CD14-positive monocyte (primary cell): ENCODE measurements at regions not wholly inside any gene's neighbourhood (a gene's known extent, or its start where the extent isn't known, plus 50 kb on each side); places are given as distances from the start of the nearest gene placed in this dataset.

Experiments used
- DNase-seq, 3 donors: peaks; one replicate each; pipeline ENCODE4 v3.0.0-alpha.2; 2011 to 2022
- H2AFZ ChIP-seq: 2 replicates; pipeline ENCODE4 v1.6.0; 2012; ENCODE audit warnings: mild to moderate bottlenecking, low read depth, low read length, inconsistent platforms; ENCODE audit not compliant: insufficient read depth, poor library complexity, severe bottlenecking
- H3K27ac ChIP-seq, 2 donors: 1 replicate in 1 of 2; 2 replicates in 1 of 2; pipeline ENCODE4 v1.5.1; 2012 to 2013; ENCODE audit warnings: low read length in 2 of 2, control low read depth in 1 of 2, inconsistent platforms in 1 of 2, low read depth in 1 of 2, mild to moderate bottlenecking in 1 of 2
- H3K27me3 ChIP-seq, 2 donors: one replicate each; pipeline versions ENCODE4 v1.6.0 to v1.6.1; 2011 to 2013; ENCODE audit warnings: low read length in 2 of 2; ENCODE audit not compliant: control insufficient read depth in 2 of 2, insufficient read depth in 2 of 2
- H3K36me3 ChIP-seq, 2 donors: replicated peaks in 1 of 2; 1 replicate in 1 of 2; 2 replicates in 1 of 2; pipeline versions ENCODE4 v1.5.1 to v1.6.1; 2012 to 2013; ENCODE audit warnings: low read length in 2 of 2, control low read depth in 1 of 2, inconsistent platforms in 1 of 2, mild to moderate bottlenecking in 1 of 2; ENCODE audit not compliant: insufficient read depth in 2 of 2, control insufficient read depth in 1 of 2
- H3K4me1 ChIP-seq, 2 donors: 1 replicate in 1 of 2; 2 replicates in 1 of 2; pipeline versions ENCODE4 v1.5.1 to v1.6.1; 2012 to 2013; ENCODE audit warnings: low read length in 2 of 2, control low read depth in 1 of 2, inconsistent platforms in 1 of 2, mild to moderate bottlenecking in 1 of 2, moderate library complexity in 1 of 2; ENCODE audit not compliant: insufficient read depth in 2 of 2, control insufficient read depth in 1 of 2
- H3K4me2 ChIP-seq: replicated peaks from 2 replicates; pipeline ENCODE3; 2012; ENCODE audit warnings: low read length, moderate library complexity, mild to moderate bottlenecking; ENCODE audit not compliant: poor library complexity, severe bottlenecking; ENCODE audit errors: extremely low read depth
- H3K4me3 ChIP-seq, 3 experiments: fragments of 200-600 bp in 1 of 3; sonication (generic) in 1 of 3; replicated peaks in 1 of 3; 1 replicate in 2 of 3; 2 replicates in 1 of 3; pipeline ENCODE4 v1.5.1; 2011 to 2013; ENCODE audit warnings: low read length in 3 of 3, mild to moderate bottlenecking in 3 of 3, control low read depth in 2 of 3, low read depth in 2 of 3, inconsistent platforms in 1 of 3, moderate library complexity in 1 of 3
- H3K79me2 ChIP-seq: 2 replicates; pipeline ENCODE4 v1.6.0; 2012; ENCODE audit warnings: mild to moderate bottlenecking, control low read depth, inconsistent platforms, low read length, moderate library complexity; ENCODE audit not compliant: insufficient read depth
- H3K9ac ChIP-seq: 2 replicates; pipeline ENCODE4 v1.6.0; 2017; ENCODE audit warnings: low read length, mild to moderate bottlenecking; ENCODE audit not compliant: insufficient read depth, poor library complexity, severe bottlenecking
- H3K9me3 ChIP-seq, 2 donors: replicated peaks in 1 of 2; 1 replicate in 1 of 2; 2 replicates in 1 of 2; pipeline versions ENCODE4 v1.5.1 to v1.6.1; 2012 to 2013; ENCODE audit warnings: low read length in 2 of 2, control low read depth in 1 of 2; ENCODE audit not compliant: control insufficient read depth in 1 of 2, insufficient read depth in 1 of 2
- H4K20me1 ChIP-seq: 2 replicates; pipeline ENCODE4 v1.6.0; 2012; ENCODE audit warnings: mild to moderate bottlenecking, low read length, control low read depth, moderate library complexity; ENCODE audit not compliant: insufficient read depth
- H3K27ac Mint-ChIP-seq, 7 donors: one replicate each; pipeline ENCODE4 v1.8.0; 2020; ENCODE audit warnings: mild to moderate bottlenecking in 7 of 7, mixed read lengths in 7 of 7, moderate library complexity in 6 of 7, inconsistent platforms in 2 of 7
- H3K27me3 Mint-ChIP-seq, 3 donors: one replicate each; pipeline ENCODE4 v1.8.0; 2021 to 2022; ENCODE audit warnings: low read depth in 3 of 3, mild to moderate bottlenecking in 3 of 3, mixed read lengths in 3 of 3, moderate library complexity in 3 of 3, inconsistent platforms in 1 of 3
- H3K36me3 Mint-ChIP-seq, 2 donors: one replicate each; pipeline ENCODE4 v1.8.0; 2020; ENCODE audit warnings: mixed read lengths in 2 of 2, inconsistent platforms in 1 of 2, mild to moderate bottlenecking in 1 of 2
- H3K4me1 Mint-ChIP-seq: one replicate; pipeline ENCODE4 v1.8.0; 2020; ENCODE audit warnings: mild to moderate bottlenecking, mixed read lengths
- H3K4me3 Mint-ChIP-seq, 2 donors: one replicate each; pipeline ENCODE4 v1.8.0; 2020; ENCODE audit warnings: mild to moderate bottlenecking in 2 of 2, mixed read lengths in 2 of 2, moderate library complexity in 1 of 2
- H3K9me3 Mint-ChIP-seq, 7 donors: one replicate each; pipeline ENCODE4 v1.8.0; 2020 to 2022; ENCODE audit warnings: mixed read lengths in 7 of 7, mild to moderate bottlenecking in 6 of 7, moderate library complexity in 6 of 7, inconsistent platforms in 2 of 7
- CTCF ChIP-seq: fragments of 200-600 bp; IDR thresholded peaks from one replicate; pipeline ENCODE4 v1.8.0; 2022; ENCODE audit warnings: antibody characterized with exemption, mild to moderate bottlenecking
- WGBS: methylation state at CpG from one replicate; pipeline ENCODE4 v1.1.5; 2013; ENCODE audit warnings: missing lambda C conversion rate; ENCODE audit not compliant: insufficient coverage; 5-methylcytosine and 5-hydroxymethylcytosine counted together
- intact Hi-C, 2 donors: fragments of 100-400 bp; cut with micrococcal nuclease; formaldehyde crosslinking; loops; one replicate each; pipeline versions ENCODE4 v1.15.0 to v1.15.1; 2023

GRCh38 chr7:96931891-96932290, 73.5 kb upstream of the DLX6 start:
- Mint-ChIP-seq H3K9me3 (peaks cover 0 to 17% (median 1%) of the 10 kb centered on the region in 7 donors), H3K36me3 (no peaks in the 10 kb centered on the region), H3K4me1 (no peaks in the 10 kb centered on the region), H3K27ac (no peak overlapping the region), H3K27me3 (peaks cover 0 to 4% (median 2%) of the 10 kb centered on the region in 3 donors), H3K4me3 (no peak overlapping the region)
- Histone ChIP-seq H2AFZ (no peak overlapping the region), H3K79me2 (no peaks in the 10 kb centered on the region), H4K20me1 (no peaks in the 10 kb centered on the region), H3K27me3 (no peaks in the 10 kb centered on the region), H3K4me2 (no peak overlapping the region), H3K27ac (no peak overlapping the region), H3K9me3 (no peaks in the 10 kb centered on the region), H3K4me3 (no peak overlapping the region), H3K4me1 (no peaks in the 10 kb centered on the region), H3K9ac (no peak overlapping the region), H3K36me3 (no peaks in the 10 kb centered on the region)
- no CpG with 5 or more reads among the region's 1 CpG for WGBS
- intact Hi-C loops: no loop called here
- TF ChIP-seq CTCF: no peak
- DNase-seq: no peak

GRCh38 chr7:96933067-96933645, 72.2 kb upstream of the DLX6 start:
- peaks cover 0 to 4% (median 2%) of the 10 kb centered on the region in 3 donors for H3K27me3 Mint-ChIP-seq
- Histone ChIP-seq H3K4me2 (no peak overlapping the region), H3K4me1 (no peaks in the 10 kb centered on the region), H2AFZ (no peak overlapping the region), H3K79me2 (no peaks in the 10 kb centered on the region), H3K36me3 (no peaks in the 10 kb centered on the region), H4K20me1 (no peaks in the 10 kb centered on the region), H3K27ac (no peak overlapping the region), H3K9ac (no peak overlapping the region), H3K4me3 (no peak overlapping the region), H3K27me3 (no peaks in the 10 kb centered on the region), H3K9me3 (no peaks in the 10 kb centered on the region)
- H3K4me3 Mint-ChIP-seq: no peak overlapping the region
- DNase-seq: no peak
- H3K9me3 Mint-ChIP-seq: peaks cover 0 to 17% (median 1%) of the 10 kb centered on the region in 7 donors
- H3K27ac Mint-ChIP-seq: no peak overlapping the region
- no peaks in the 10 kb centered on the region for H3K36me3 Mint-ChIP-seq
- no peak for TF ChIP-seq CTCF
- intact Hi-C loops: no loop called here
- WGBS: 88% methylated on average over 6 of the region's 9 CpGs
- no peaks in the 10 kb centered on the region for H3K4me1 Mint-ChIP-seq
